Mucosa of descending colon (tissue), 3 donors: ENCODE measurements at regions not wholly inside any gene's neighbourhood (a gene's known extent, or its start where the extent isn't known, plus 50 kb on each side); places are given as distances from the start of the nearest gene placed in this dataset.

Source experiments
- ATAC-seq: fragments of 200-7000 bp; cut with Tn5 transposase; one replicate; pipeline ENCODE4 v1.9.1; 2020; ENCODE audit warnings: mild to moderate bottlenecking, moderate library complexity
- DNase-seq, 3 donors: peaks; one replicate each; pipeline ENCODE4 v3.0.0-alpha.2; 2020
- H3K36me3 ChIP-seq: fragments of 200-600 bp; one replicate; pipeline ENCODE4 v1.8.0; 2021; ENCODE audit warnings: low read depth, mild to moderate bottlenecking
- H3K4me1 ChIP-seq: fragments of 200-600 bp; one replicate; pipeline ENCODE4 v1.8.0; 2021; ENCODE audit warnings: low read depth, mild to moderate bottlenecking
- H3K4me3 ChIP-seq: fragments of 200-600 bp; one replicate; pipeline ENCODE4 v1.8.0; 2021; ENCODE audit warnings: mild to moderate bottlenecking
- H3K9me3 ChIP-seq: fragments of 200-600 bp; one replicate; pipeline ENCODE4 v1.8.0; 2021; ENCODE audit warnings: mild to moderate bottlenecking
- intact Hi-C, 2 donors: fragments of 100-400 bp; cut with DNase I in 1 of 2; cut with micrococcal nuclease in 1 of 2; formaldehyde crosslinking; loops; one replicate each; pipeline versions ENCODE4 v1.11.0 to v1.11.1; 2022; cut with DNase I, micrococcal nuclease
- TF ChIP-seq, protein P1 (sequence below): fragments of 200-600 bp; IDR thresholded peaks from one replicate; pipeline ENCODE4 v1.8.0; 2022; ENCODE audit warnings: antibody characterized with exemption, mild to moderate bottlenecking
- donor health status: DM: no; HTN: no; CAD: no; lungs with moderate emphysema.
- donor health status: DM: no; HTN: no; CAD: no.
- donor health status: DM: no; HTN: yes; CAD: no.

DNA sequence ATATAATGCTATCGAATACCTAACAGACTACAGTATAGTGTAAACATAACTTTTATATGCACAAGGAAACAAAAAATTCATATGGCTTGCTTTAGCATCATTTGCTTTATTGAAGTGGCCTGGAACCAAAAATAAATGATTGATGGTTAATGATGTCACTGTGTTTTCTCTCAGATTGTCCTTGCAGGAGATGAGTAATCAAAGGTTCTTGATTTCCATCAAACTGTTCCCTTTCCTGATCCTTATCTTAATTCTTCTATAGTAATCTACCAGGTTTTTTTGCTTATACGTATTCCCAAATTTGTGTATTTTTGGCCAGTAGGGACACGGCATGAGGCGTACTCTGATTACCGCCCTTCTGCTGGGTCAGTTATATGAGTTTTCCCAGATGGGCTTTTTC, 104.9 kb upstream of the CXCR4 start:
- DNase-seq: no peak
- H3K4me1 ChIP-seq: no peaks in the 10 kb centered on the region
- TF ChIP-seq, protein P1, sequence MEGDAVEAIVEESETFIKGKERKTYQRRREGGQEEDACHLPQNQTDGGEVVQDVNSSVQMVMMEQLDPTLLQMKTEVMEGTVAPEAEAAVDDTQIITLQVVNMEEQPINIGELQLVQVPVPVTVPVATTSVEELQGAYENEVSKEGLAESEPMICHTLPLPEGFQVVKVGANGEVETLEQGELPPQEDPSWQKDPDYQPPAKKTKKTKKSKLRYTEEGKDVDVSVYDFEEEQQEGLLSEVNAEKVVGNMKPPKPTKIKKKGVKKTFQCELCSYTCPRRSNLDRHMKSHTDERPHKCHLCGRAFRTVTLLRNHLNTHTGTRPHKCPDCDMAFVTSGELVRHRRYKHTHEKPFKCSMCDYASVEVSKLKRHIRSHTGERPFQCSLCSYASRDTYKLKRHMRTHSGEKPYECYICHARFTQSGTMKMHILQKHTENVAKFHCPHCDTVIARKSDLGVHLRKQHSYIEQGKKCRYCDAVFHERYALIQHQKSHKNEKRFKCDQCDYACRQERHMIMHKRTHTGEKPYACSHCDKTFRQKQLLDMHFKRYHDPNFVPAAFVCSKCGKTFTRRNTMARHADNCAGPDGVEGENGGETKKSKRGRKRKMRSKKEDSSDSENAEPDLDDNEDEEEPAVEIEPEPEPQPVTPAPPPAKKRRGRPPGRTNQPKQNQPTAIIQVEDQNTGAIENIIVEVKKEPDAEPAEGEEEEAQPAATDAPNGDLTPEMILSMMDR: no peak
- ATAC-seq: no peak
- no peaks in the 10 kb centered on the region for H3K9me3 ChIP-seq
- no peak overlapping the region for H3K4me3 ChIP-seq
- no peaks in the 10 kb centered on the region for H3K36me3 ChIP-seq
- intact Hi-C loops: no loop called here

DNA sequence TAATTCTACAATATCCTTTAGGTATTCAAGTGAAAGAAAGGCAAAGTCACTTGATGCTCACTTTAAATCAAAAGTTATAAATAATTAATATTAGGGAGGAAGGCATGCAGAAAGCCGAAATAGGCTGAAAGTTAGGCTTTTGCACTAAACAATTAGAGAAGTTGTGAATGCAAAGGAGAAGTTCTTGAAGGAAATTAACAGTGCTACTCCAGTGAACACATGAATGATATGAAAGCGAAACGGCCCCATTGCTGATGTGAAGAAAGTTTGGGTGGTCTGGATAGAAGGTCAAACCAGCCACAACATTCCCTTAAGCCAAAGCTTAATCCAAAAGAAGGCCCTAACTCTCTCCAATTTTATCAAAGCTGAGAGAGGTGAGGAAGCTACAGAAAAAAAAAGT, 103.1 kb upstream of the CXCR4 start:
- Histone ChIP-seq H3K9me3 (no peaks in the 10 kb centered on the region), H3K4me3 (no peak overlapping the region), H3K4me1 (no peaks in the 10 kb centered on the region), H3K36me3 (no peaks in the 10 kb centered on the region)
- TF ChIP-seq, protein P1: no peak
- DNase-seq (no peak), ATAC-seq (no peak)
- intact Hi-C loops: no loop called here

DNA sequence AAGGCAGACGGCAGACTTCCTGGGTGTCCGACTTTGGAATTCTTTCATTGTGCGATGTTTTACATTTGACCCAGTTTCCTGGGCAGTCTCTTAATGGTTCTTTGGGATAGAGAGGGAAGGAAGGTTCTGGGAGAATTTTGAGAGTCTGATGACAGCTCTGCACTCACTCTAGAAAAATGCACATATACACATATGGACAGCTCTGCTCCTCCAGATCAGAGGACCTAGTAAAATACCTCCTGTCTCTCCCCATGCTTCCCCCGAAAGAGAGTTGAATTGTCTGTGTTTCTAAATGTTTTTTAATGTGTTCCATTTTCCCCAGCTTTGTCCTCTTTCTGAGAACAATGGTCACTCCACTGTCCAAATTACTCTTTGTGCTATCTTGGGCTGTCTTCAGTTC, 102.0 kb upstream of the CXCR4 start:
- H3K9me3 ChIP-seq: no peaks in the 10 kb centered on the region
- H3K36me3 ChIP-seq: no peaks in the 10 kb centered on the region
- H3K4me3 ChIP-seq: no peak overlapping the region
- DNase-seq (no peak), ATAC-seq (no peak)
- intact Hi-C loops: no loop called here
- TF ChIP-seq, protein P1: no peak
- H3K4me1 ChIP-seq: no peaks in the 10 kb centered on the region

DNA sequence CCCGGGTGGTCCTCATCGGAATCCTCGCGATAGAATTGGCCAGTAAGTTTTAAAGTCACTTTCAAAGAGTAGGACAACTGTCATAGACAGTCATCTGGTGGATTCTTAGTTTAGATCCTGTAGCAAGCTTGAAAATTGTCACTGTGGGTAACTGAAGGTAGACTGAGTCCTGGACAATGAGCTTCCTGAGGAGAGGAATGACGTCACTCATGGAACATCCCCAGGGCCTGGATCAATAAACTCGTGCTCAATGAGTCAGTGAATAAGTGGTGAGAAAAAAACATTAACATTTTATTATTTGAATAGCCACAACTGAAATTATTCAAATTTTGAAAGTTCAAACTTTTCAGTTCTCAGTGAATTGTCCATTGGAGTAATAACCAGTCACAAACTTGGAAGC, 101.4 kb upstream of the CXCR4 start:
- H3K36me3 ChIP-seq: no peaks in the 10 kb centered on the region
- ATAC-seq (no peak), DNase-seq (no peak)
- no peak overlapping the region for H3K4me3 ChIP-seq
- no peaks in the 10 kb centered on the region for H3K4me1 ChIP-seq
- TF ChIP-seq, protein P1: no peak
- intact Hi-C loops: no loop called here
- H3K9me3 ChIP-seq: no peaks in the 10 kb centered on the region

DNA sequence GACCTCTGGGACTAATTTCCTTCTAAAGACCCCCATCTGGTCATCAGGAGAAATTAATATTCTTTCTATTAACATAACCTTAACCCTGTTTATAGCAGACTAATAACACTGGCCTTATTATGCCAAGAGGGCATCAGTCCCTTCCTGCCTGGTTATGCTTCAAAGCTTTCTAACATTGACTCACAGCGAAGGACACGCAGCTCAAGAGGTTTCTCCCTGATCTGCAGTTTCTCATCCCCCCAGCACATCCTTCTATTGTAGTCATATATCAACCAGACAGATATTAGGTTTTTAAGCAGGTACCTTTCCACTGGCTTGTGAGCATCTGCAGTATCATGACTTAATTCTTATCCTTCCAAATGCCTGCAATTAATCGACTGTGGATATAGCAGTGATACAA, 100.0 kb upstream of the CXCR4 start:
- ATAC-seq (no peak), DNase-seq (no peak)
- Histone ChIP-seq H3K36me3 (no peaks in the 10 kb centered on the region), H3K4me3 (no peak overlapping the region), H3K9me3 (no peaks in the 10 kb centered on the region), H3K4me1 (no peaks in the 10 kb centered on the region)
- TF ChIP-seq, protein P1: no peak
- intact Hi-C loops: no loop called here

DNA sequence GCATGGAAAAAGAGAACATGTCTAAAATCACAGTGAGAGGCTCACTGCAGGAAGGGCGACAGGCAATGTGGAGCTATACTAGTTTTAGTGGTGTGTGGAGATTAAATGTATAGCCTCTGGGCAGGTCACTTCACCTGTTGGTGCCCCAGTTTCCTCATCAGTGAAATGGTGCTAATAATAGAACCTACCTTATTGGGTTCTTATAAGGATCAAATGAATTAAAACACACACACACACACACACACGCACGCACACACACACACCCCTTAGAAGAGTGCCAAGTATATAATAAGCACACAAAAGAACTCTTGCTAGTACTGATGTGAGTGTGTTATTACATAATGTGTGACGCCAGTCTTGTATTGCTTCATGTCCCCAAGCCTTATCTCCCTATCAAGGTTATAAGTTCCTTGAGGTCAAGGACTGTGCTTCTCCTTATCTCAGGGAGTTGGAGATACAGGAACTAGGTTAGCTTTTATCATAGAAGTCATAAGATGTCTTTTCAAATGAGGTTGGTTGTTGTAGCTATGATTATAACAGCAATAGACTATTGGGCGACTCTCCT, 98.0 kb upstream of the CXCR4 start:
- TF ChIP-seq, protein P1: no peak
- Histone ChIP-seq H3K36me3 (no peaks in the 10 kb centered on the region), H3K9me3 (no peaks in the 10 kb centered on the region), H3K4me1 (no peaks in the 10 kb centered on the region), H3K4me3 (no peak overlapping the region)
- DNase-seq (no peak), ATAC-seq (no peak)
- intact Hi-C loops: no loop called here
